Keratinocyte (primary cell): ENCODE measurements at regions not wholly inside any gene's neighbourhood (a gene's known extent, or its start where the extent isn't known, plus 50 kb on each side); places are given as distances from the start of the nearest gene placed in this dataset.
"Not testable (repeated sequence)": the region's sequence is repeated elsewhere in the genome, so short reads cannot be mapped to it uniquely, and the experiment has no call there.

Experiments used
- DNase-seq: peaks from one replicate; pipeline ENCODE4 v3.0.0-alpha.2; 2011; ENCODE audit warnings: low read depth, missing footprints, low spot score
- FAIRE-seq: peaks from 2 replicates; lab custom pipeline; 2011; peaks lifted over from hg19 to GRCh38; lab: Jason Lieb, UNC
- H2AFZ ChIP-seq: 2 replicates; pipeline ENCODE4 v1.6.0; 2012; ENCODE audit warnings: low read length, control low read depth, inconsistent platforms; ENCODE audit not compliant: control insufficient read depth
- H3K27ac ChIP-seq: 2 replicates; pipeline ENCODE4 v1.5.1; 2011; ENCODE audit warnings: low read length; ENCODE audit not compliant: control insufficient read depth, insufficient read depth
- H3K27me3 ChIP-seq: 3 replicates; pipeline ENCODE4 v1.6.0; 2011; ENCODE audit warnings: low read length; ENCODE audit not compliant: control insufficient read depth, insufficient read depth; ENCODE audit errors: extremely low read depth
- H3K36me3 ChIP-seq, 2 experiments: 2 replicates in 1 of 2; 3 replicates in 1 of 2; pipeline ENCODE4 v1.5.1; 2011; ENCODE audit warnings: low read length in 2 of 2, mild to moderate bottlenecking in 1 of 2; ENCODE audit not compliant: control insufficient read depth in 2 of 2, insufficient read depth in 2 of 2; ENCODE audit errors: extremely low read depth in 1 of 2
- H3K4me1 ChIP-seq: 3 replicates; pipeline ENCODE4 v1.5.1; 2011; ENCODE audit warnings: low read length; ENCODE audit not compliant: control insufficient read depth, insufficient read depth; ENCODE audit errors: extremely low read depth
- H3K4me2 ChIP-seq: 3 replicates; pipeline ENCODE4 v1.6.0; 2011; ENCODE audit warnings: low read depth, low read length; ENCODE audit not compliant: control insufficient read depth, insufficient read depth; ENCODE audit errors: extremely low read depth
- H3K4me3 ChIP-seq, 3 experiments: fragments of 200-600 bp in 1 of 3; sonication (generic) in 1 of 3; 2 replicates in 2 of 3; 3 replicates in 1 of 3; pipeline ENCODE4 v1.5.1; 2011 to 2016; ENCODE audit warnings: low read length in 3 of 3, mild to moderate bottlenecking in 3 of 3, control low read depth in 2 of 3, inconsistent platforms in 1 of 3, low read depth in 1 of 3, mixed read lengths in 1 of 3, mixed run types in 1 of 3, moderate library complexity in 1 of 3; ENCODE audit not compliant: control insufficient read depth in 2 of 3, insufficient read depth in 2 of 3; ENCODE audit errors: extremely low read depth in 1 of 3
- H3K79me2 ChIP-seq: 2 replicates; pipeline ENCODE4 v1.6.0; 2012; ENCODE audit warnings: low read length; ENCODE audit not compliant: control insufficient read depth, insufficient read depth
- H3K9ac ChIP-seq: 3 replicates; pipeline ENCODE4 v1.6.0; 2011; ENCODE audit warnings: low read length; ENCODE audit not compliant: control insufficient read depth, insufficient read depth; ENCODE audit errors: extremely low read depth
- H3K9me1 ChIP-seq: 3 replicates; pipeline ENCODE4 v1.6.0; 2011; ENCODE audit warnings: low read length; ENCODE audit not compliant: control insufficient read depth, insufficient read depth; ENCODE audit errors: extremely low read depth
- H3K9me3 ChIP-seq: 2 replicates; pipeline ENCODE4 v1.5.1; 2012; ENCODE audit warnings: low read depth, low read length; ENCODE audit not compliant: control insufficient read depth
- H4K20me1 ChIP-seq: 3 replicates; pipeline ENCODE4 v1.6.0; 2011; ENCODE audit warnings: low read length; ENCODE audit not compliant: control insufficient read depth, insufficient read depth; ENCODE audit errors: extremely low read depth
- dilution Hi-C: fragments of 300-500 bp; cut with MboI; formaldehyde crosslinking; loops from one replicate; pipeline ENCODE4 v1.7.0; 2020; ENCODE audit warnings: low sequenced_read_pairs; ENCODE audit not compliant: extremely low pct_ligation_motif_present

DNA sequence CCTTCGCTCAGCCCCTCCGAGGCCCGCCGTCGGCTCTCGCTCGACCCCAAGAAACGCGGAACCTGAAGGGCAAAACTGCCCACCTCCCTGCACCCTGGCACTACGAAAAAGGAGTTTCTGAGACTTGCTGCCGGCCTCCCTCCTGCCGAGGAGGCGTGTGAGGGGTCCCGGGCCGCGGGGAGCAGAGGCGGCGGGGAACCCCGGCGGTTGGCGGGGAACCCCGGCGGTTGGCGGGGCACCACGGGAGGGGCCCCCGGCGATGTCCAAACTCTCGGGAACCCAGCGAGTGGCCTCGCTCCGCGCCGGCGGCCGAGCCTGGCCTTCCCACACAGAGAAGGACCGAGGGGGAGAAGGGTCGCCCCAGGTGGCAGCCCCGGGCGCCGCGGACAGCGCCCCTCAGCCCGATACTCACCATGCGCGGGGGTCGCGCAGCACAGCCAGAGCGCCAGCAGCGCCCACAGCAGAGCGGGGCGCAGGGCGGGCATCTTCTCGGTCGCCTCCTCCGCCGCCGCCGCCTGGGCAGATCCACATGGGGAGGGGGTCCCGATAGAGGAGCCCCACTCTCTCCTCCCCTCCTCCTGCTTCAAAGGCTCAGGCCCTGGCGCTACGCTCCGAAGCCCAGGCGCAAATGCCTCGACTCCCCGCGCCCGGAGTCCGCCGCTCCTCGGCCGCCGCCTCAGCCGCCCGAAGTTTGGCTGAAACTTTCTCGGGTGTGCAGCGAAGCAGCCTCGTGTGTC, 69.4 kb upstream of the NUDT4B start:
- DNase-seq, H3K27ac ChIP-seq, H3K36me3 ChIP-seq, H2AFZ ChIP-seq, H4K20me1 ChIP-seq, H3K79me2 ChIP-seq, H3K4me2 ChIP-seq, FAIRE-seq, H3K27me3 ChIP-seq, H3K9me1 ChIP-seq, H3K4me1 ChIP-seq, H3K9me3 ChIP-seq, dilution Hi-C loops: not testable (repeated sequence)
- Histone ChIP-seq H3K9ac (peak overlapping the region; percentile 63), H3K4me3 (peak overlapping the region in 1 of 3 experiments; percentile 53)

DNA sequence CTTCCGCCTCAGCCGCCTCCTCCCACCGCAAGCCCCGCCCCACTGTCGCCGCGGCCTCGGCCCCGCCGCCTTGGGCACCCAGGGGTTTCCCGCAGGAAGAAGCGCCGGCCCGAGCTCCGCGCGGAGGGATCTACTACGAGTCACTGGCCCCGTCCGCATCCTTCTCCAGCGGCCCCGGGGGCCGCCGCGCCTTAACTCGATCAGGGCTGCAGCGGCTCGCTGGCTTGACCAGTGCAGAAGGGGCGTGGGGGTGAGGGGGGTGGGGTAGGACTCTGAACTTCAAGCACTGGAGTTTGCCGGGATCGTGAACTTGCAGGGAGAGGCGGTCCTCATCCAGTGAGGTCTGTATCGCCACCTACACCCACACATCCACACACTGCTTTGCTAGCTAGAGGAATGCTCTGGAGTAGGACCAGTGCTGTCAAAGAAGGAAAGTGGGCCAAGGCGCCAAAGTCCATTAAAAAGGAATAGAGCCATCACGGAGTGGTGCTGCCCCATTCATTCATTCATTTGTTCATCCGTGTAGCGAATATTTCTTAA, 68.7 kb upstream of the NUDT4B start:
- H3K9ac ChIP-seq, H3K79me2 ChIP-seq, H3K9me3 ChIP-seq, DNase-seq, dilution Hi-C loops, H3K27me3 ChIP-seq, FAIRE-seq, H4K20me1 ChIP-seq, H3K9me1 ChIP-seq, H3K4me1 ChIP-seq, H3K4me2 ChIP-seq, H3K36me3 ChIP-seq, H3K27ac ChIP-seq, H2AFZ ChIP-seq: not testable (repeated sequence)
- H3K4me3 ChIP-seq, result peak overlapping the region in 1 of 3 experiments; percentile 53

DNA sequence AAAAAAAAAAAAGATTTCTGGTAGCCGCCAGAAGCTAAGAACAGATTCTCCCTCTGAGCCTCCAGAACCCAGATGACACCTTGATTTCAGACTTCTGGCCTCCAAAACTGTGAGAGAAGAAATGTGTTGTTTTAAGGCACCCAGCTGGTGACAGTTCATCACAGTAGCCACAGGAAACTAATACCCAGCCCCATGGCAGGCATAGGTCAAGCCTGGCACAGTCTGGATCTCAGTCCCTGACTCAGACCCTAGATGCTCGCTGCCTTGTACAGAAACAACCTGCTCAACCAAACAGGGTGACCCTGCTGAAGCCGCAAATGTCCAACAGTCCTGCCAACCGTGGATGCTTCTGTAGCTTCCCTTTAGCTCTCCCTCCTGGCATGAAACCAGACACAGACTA, 61.8 kb upstream of the NUDT4B start:
- H3K4me2 ChIP-seq, H3K79me2 ChIP-seq, H3K27ac ChIP-seq, H3K27me3 ChIP-seq, H3K4me1 ChIP-seq, FAIRE-seq, H4K20me1 ChIP-seq, dilution Hi-C loops, H3K9me1 ChIP-seq, H3K36me3 ChIP-seq, H2AFZ ChIP-seq, H3K9me3 ChIP-seq, DNase-seq, H3K9ac ChIP-seq, H3K4me3 ChIP-seq: not testable (repeated sequence)

GRCh38 chr1:148687376-148687775, 61.2 kb upstream of the NUDT4B start:
- H3K27me3 ChIP-seq, H3K36me3 ChIP-seq, DNase-seq, H3K9me1 ChIP-seq, dilution Hi-C loops, H3K27ac ChIP-seq, H4K20me1 ChIP-seq, H3K4me3 ChIP-seq, H3K4me2 ChIP-seq, H3K9me3 ChIP-seq, H3K4me1 ChIP-seq, H2AFZ ChIP-seq, FAIRE-seq, H3K79me2 ChIP-seq, H3K9ac ChIP-seq: not testable (repeated sequence)
